Stimulated activated CD4-positive, alpha-beta T cell treated with anti-CD3 and anti-CD28 coated beads, Interleukin-4, amount 100 ng/mL, for 48 hours (primary cell): ENCODE measurements at regions not wholly inside any gene's neighbourhood (a gene's known extent, or its start where the extent isn't known, plus 50 kb on each side); places are given as distances from the start of the nearest gene placed in this dataset.

Experiments used
- DNase-seq, 2 donors: peaks; one replicate each; pipeline ENCODE4 v3.0.0-alpha.2; 2020; ENCODE audit warnings: low read depth in 2 of 2

DNA sequence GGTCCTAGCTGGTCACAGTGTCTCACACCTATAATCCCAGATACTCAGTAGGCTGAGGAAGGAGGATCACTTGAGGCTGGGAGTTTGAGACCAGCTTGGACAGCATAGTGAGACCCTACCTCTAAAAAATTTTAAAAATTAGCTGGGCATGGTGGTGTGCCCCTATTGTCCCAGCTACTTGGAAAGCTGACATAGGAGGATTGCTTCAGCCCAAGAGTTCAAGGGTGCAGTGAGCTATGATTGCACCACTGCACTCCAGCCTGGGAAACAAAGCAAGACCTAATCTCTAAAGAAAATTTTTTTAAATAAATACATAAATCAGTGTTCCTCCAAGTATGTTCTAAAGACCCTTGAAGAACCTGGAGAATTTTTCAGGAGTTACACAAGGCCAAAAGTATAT, 50.6 kb upstream of the GNAO1 start:
- no peak for DNase-seq

DNA sequence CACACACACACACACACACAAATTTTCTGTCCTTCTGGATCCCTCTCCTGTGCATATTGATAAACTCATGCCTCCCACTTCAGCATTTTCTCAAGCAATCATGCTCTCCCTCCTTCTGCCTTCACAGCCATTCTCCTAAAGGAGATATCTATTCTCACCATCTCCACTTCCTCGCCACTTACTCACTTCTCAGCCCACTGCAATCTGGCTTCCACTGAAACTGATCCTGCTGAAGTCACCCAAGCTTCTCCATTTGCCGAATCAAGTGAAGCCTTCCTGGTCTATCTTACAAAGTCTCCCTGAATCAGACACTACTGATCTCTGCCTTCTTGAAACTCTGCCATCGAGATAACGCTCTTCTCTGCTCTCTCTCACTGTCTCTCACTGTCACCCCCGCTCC, 54.0 kb upstream of the GNAO1 start:
- DNase-seq = no peak

DNA sequence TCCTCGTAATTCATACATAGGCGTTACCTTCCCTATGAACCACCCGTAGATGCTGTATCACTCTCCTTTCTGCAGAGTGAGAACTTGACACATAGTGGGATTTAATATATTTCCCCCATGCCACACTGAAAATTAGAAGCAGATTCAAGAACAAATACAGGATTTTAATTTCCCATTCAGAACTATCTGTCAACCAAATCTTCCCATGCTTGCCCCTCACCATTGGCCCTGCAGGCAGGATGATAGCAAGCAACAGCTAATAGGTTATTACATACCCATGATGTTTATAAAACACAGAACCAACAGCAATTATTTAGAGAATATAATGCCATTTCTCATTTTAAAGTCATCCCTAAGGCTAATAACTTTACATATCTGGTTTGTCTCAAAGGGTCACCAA, 55.0 kb upstream of the GNAO1 start:
- DNase-seq = no peak

DNA sequence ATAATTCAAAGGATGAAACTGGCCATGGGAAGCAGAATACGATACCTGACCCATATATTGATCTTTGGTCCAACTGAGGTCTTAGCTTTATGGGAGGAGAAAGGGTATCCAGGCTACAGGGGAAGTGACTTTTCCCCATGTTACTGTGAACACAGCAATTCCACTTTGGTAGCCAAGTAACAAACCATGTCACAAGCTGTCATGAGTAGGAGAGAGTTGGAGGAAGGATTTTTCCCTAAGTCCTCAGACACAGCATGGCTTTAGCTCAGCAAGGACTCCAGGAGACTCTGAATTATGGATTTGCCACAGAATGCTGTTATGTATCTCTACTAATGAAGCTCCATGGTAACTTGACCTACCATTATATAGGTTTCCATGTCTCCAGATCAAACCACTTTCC, 56.5 kb upstream of the GNAO1 start:
- no peak for DNase-seq

DNA sequence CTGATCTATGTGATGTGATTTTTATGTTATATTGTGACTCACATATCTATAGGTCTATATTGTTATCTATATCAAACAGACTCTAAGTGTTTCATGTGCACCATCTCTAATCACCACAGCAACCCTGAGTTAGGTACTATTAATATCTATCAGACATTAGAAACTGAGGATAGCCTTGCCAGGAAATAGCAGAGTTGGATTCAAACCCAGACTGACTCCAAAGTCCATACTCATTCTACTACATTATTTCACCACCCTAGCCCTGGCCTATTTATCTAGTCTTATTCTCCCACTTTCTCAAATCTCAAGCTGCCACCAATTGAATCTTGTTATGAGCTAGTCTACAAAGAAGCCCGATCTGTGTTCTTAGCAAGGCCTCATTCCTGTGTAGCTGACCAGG, 65.4 kb upstream of the GNAO1 start:
- no peak for DNase-seq

DNA sequence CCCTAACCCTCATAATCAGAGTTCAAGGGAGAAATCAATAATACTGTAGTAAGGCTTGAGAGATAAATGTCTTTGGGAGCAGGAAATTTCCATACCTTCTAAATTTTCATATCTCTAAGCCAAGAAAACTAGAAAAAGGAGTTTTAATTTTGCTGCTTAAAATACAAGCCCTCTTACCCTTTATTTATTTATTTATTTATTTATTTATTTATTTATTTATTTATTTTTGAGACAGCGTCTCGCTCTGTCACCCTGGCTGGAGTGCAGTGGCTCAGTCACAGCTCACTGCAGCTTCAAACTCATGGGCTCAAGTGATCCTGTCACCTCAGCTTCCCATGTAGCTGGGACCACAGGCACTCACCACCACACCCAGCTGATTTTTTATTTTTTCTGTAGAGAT, 69.0 kb upstream of the GNAO1 start:
- no peak for DNase-seq

DNA sequence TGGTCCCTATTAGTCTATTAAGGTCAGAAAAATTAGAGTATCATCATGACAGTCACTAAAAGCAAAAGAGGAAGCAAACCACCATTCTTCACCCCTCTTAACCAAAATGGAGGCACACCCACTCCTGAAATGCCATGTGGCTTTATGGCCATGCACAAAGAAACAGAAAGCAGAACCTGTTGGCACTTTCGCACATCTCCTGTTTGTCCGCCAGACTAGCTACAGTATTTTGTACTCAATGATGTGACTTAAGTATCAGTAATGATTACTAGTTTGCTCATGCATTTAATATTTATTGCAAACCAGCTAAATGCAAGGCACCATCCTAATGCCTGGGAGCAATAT, 70.2 kb upstream of the GNAO1 start:
- DNase-seq = no peak

DNA sequence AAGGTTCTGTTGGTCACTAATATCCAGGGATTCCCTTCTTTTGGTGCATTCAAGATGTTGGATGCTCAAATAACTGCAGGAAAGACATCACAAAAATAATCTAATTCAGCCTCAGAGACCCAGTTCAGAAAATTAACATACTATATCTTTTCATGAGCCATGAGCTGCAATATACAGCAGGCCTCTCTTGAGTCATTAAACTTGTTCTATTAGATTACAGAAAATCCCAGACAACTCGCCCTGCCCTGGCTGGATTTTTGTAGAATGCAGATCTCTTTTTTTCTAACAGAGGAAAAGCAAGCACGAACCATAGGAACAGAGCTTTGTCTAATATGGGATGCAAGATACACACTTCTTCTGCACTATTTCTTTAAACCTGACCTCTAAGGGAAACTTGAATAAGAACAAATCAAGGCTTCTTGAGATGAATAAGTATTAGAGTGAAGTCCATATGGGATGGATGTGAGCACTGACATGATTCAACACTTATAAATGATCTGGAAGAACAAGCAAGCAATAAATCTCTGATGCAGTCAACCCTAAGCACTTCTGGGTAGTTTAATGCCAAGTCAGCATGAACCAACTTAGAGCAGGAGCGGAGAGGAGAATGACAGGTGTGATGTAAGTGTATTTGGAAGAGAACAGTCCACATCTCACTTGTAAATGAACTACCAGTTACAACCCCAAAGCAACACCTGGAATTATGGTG, 70.7 kb upstream of the GNAO1 start:
- DNase-seq = no peak

DNA sequence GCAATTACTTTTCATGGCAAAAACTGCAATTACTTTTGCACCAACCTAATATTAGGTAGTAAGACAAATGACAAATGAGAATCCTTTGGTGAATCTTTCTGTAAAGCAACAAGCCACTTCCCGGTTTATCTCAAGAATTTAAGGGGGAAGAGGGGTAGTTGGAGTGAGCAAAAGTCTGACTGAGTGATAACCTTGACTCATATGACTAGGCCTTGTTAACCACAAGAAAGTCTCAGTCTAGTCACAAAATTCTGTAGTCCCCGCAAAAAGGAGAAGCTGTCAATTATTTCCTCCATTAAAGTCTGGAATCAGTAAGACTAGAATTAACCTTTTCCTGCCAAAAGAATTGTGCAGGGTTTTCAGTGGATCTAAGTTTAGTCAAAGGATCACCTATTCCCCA, 72.2 kb upstream of the GNAO1 start:
- no peak for DNase-seq

DNA sequence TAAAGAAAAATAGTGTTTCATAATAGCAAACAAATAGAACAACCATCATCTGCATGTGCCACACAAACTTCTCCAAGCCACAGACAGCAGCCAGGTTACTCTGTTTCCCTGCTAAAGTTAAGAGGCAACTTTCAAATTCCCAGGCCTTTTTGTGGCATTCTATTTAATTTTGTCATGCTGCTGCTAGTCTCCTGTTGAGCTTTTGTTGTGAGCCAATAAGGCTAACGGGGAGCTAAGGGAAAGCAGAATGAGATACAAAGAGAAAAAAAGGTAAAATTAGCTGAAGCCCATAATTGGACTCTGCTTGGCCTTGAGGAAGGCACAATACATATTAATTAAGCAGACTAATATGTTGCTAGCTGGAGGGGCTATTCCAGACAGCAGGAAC, 74.7 kb upstream of the GNAO1 start:
- DNase-seq = no peak

DNA sequence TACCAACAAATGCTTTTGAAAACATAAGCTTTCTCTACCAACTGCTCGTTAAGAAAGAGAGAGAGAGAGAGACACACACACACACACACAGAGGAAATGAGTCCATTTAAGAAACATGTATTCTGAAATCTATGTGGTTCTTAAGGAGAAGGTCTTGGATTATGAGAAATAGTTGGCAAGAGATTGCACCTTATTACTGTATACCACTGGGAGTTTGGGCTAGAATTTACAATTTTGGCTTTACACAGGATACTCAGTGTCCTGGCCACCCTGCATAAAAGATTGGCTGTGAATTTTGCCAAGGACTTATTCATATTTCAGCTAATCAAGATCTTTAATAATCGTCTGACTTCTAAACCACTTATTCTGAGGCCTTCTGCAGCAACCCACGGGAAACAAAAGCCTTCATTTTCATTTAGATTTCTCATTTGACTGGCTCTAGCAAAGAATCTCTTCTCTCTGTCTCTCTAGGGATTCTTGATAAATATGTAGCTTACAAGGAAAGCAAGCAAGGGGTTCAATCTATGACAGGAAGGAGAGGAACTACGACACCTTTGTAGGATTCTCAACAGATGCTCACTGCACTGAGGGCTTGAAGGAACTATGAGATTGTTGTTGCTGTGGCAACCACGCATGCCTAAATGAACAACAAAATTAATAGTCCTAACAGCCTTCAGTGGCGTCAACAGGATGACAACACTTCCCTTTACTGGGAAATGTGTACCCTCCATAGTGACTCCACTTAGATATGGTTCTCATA, 75.3 kb upstream of the GNAO1 start:
- no peak for DNase-seq

DNA sequence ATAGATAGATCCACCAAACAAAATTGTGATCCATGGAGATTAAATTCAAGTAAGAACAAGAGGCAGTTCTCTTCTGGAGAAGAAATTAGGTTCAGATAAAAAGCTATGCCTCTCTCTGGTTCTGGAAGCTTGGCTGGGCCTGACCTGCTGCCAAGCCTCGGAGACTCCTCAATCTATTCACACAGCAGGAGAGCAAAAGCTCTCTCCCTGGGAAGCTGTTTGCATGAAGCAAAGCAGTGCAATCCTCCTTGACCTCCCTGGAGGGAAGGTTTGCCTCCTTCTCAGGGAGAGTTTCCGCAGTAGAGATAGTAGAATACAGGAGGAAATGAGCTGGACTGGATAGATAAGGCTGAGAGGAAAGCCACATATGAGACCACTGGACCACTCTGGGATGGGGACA, 78.1 kb upstream of the GNAO1 start:
- DNase-seq = no peak

DNA sequence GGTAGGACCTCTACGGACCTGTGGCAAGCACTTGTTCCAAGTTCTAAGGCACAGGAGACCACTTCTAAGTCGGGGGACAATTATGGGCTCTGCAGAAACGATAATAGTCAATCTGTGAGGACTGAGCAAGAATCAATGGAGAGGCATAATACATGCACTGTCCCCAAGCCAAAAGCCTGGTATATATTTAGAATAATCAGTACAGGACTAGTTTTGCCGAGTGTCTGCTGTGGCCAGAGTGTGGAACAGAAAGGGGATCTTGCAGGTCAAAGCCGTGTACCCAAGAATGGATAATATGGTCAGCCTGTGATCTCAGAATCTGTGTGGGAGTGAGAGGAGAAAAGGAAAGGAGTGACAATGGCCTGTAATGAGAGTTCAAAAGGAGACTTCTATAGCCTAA, 80.2 kb upstream of the GNAO1 start:
- DNase-seq = no peak

DNA sequence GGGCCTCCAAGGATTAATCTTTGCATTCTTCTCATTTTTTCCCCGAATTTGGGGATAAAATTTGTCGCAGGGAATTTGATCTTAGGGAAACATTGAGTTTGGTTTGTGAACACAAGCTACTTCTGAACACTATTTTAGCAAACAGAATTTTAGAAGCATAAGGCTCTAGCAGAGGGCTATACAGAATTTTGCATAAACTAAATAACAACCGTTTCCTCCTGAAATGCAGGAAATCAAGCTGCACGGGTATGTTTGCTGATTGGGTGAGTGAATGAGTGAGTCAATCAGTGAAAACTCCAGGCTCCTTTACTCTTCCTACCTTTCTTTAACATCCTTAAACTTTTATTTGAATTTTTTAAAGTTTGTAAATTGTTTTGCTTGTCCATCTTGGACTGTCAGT, 81.3 kb upstream of the GNAO1 start:
- DNase-seq = no peak

DNA sequence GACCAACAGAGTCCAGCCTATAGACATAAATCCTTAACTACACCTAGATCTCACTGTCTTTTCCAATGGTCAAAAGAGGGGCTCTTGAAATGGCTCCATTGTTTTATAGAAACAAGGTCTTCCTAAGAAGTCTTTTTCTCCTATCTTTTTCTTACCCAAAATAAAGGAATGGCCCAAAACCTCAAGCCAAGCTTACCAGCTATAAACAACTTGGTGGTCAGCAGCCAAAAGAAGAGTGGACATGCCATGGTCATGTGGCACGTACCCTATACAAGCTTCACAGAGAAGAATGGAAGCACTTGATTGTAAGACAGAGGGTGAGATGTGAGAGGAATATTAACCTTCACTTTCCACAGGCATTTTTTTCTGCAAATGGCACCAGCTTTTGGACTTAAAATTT, 82.1 kb upstream of the GNAO1 start:
- DNase-seq = no peak

DNA sequence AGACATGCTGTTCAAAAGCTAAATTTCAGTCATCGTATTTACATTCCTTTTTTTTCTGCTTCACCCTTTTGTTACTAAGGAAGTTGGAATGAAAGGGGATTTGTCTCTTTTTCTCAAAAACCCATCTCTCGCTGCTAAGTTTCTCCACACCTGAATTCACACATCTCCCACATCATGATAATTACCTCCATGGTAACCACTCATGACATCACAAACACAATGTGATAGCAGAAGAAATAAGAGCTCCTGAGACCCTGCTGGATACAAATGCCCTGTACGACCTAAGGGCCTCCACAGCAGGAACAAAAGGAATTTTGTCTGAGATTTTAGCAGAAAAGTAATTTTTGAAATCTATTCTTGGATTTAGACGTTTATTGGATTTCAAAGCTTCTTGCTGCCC, 82.6 kb upstream of the GNAO1 start:
- no peak for DNase-seq

DNA sequence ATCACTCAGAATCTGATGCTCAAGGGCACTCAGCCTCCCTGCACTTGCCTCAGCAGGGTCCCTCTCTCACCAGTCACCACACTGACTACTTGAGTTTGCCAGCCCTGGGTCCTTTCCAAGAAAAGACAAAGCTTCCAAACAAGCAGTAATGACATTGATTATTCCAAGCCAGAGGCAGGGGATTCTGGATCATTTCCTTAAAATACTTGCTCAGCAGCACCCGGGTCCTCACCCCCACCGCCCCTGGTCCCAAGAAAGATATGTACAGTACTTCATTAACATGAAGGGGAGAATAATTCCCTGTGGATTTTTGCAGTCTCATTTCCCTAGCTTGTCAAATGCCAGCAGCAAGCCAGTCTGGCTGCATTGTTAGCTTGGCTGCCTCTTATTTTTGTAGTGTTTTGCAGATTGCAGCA, 83.2 kb upstream of the GNAO1 start:
- no peak for DNase-seq

DNA sequence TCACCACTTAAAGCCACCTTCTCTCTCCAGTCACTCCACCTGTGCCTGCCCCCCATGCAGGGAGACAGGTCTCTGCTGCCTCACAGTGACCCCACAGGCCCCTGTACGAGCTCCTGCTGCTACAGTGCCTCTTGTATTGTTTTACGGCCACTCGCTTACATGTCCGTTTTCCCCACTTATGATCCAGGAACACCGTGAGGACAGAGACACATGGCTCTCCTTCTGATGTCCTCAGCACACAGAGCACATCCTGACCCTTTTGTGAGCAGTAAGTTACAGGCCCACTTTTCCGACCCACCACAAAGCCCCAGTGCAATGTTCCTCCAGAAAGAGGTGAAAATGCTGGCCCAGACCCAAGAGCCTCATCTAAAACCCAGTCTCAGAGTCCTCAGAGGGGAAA, 84.8 kb upstream of the GNAO1 start:
- DNase-seq = no peak

DNA sequence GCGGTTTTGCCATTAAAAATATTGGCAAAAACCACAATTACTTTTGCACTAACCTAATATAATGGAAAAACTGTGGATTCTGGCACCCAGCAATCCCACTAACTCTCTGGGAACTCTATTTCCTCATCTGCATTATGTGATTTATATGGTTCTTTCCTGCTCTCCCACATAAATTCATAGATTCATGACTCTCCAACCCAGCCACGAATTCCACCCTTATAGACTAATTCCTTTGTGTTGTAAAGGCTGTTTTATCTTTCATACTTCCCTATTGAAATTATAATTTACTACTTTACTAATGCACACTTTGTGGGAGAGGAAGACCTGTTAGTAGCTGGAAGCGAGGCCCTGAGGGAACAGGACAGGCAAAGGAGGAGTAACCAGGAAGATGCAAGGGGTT, 88.4 kb upstream of the GNAO1 start:
- no peak for DNase-seq

DNA sequence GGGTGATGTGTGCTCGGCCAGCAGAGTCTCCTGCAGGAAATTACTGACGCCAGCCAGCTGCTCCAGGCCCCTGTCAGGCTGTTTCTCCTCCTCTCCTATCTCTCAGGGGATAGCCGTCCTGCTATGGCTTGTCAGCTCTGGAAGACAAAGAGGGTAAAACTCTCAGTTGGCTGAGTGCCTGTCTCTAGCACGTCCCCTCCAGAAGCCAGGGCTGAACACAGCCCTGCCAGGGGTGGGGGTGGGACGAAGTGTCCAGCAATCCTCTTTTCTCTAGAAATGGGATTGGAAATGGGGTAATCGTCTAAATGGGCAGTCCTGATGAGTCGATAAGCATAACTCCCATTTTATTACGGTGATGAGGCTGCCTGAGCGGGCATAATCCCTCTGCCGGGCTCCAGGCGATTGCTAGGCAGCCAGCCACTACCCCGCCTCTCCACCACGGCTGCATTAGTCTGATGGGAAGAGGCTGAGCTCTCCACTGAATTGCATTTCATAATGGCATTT, 89.1 kb upstream of the GNAO1 start:
- DNase-seq = no peak

DNA sequence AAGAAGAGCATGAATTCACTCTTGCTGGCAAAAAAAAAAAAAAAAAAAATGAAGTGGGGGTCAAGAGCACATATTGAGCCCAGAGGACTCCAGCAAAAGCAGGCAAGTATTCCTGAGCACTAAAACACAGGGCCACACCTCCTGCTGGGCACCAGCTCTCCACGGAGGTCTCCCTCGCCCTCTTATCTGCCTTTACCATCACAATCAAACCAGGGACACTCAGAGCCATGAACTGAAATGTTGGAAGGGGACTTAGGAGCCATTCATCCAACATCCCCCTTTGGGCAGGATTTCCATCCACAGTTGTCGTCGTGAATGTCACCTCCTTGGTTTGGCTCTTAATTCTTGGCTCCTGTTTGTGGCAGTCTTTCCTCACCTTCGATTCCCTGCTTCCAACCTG, 89.8 kb upstream of the GNAO1 start:
- no peak for DNase-seq

DNA sequence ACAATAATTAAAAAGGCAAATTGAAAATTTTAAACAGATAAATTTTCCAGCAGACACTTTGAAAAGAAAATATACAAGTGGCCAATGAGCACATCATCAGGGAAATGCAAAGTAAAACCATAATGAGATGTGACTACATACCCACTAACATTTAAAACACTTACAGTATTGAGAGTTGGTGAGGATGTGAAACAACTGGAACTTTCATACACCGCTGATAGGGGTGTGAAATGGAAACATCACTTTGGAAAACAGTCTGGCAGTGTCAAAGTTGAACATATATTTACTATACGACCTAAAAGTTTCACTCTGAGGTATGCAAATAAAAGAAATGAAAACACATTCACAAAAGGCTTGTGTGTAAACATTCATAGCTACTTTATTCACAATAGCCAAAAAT, 94.0 kb upstream of the GNAO1 start:
- DNase-seq = no peak

DNA sequence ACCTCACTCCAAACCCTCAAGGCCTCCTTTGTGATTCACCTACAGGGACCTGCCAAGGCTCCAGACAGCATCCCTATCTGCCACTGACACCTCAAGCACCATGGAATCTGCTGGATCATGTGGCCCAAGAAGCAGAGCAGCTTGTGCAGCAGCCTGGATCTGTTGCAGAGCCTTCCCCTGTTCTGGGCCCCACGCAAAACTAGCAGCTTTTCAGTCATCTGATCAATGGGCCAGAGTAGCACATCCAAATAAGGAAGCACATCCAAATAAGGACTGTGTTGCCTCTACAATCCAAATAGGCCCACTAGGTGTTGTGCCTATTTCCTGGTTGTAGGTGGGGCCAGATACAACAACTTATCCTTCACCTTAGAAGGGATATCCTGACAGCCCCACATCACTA, 97.1 kb upstream of the GNAO1 start:
- no peak for DNase-seq

DNA sequence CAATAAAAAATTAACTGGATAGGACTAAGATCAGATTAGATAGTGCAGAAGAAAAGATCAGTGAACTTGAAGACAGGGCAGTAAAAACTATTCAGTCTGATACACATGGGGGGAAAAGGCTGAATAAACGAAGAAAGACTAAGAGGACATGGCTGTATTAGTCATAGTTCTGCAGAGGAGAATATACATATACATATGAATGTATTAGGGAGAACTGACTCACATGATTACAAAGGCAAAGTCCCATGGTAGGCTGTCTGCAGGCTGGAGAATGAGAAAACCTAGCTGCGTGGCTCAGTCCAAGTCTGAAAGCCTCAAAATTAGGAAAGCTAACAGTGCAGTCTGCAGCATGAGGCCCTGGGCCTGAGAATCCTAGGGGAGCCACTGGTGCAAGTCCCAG, 98.2 kb upstream of the GNAO1 start:
- DNase-seq = no peak
